GM18870 (cell line): ENCODE measurements at regions not wholly inside any gene's neighbourhood (a gene's known extent, or its start where the extent isn't known, plus 50 kb on each side); places are given as distances from the start of the nearest gene placed in this dataset.
"Not testable (repeated sequence)": the region's sequence is repeated elsewhere in the genome, so short reads cannot be mapped to it uniquely, and the experiment has no call there.

Experiments used
- ATAC-seq: cut with Tn5 transposase; IDR thresholded peaks from one replicate; pipeline ENCODE4 v1.9.1; 2021; ENCODE audit warnings: moderate library complexity; ENCODE audit not compliant: unreplicated experiment

DNA sequence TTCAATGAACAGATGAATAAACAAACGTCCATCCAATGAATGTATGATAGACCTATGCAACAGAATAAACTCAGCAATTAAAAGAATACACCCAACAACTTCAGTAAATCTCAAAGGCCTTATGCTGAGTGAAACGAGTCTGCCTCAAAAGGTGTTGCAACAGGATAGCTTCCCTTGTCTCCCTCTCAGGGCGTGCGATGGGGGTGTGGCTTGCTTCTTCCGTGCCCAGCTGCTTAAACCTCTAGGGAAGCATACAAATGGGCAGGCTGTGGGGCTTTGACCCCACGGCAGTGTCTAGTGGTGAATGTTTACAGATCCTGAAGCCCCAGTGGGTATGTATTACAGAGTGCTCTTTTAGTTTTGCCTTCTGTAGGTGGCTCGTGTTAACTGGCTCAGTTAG lies 87.0 kb upstream of the CCL21 start:
- no peak for ATAC-seq

DNA sequence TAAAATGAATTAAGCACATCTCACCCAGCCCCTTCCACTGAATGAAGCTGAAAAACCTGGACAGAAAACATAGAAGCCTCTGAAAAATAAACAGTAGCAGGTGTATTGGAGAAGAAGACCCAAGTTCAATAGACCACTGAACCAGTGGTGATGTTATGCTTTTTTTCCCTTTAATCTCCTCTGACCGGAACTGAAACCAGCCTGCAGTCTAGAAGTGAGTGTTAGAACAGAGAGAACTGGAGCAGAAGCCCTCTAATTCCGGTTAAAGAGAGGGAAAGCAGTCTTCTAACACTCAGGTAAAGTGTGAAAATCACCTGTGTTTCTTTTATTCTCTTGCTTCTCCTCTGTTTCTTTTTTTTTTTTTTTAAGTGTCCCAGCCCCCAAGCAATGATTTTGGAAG lies 83.5 kb upstream of the CCL21 start:
- no peak for ATAC-seq

DNA sequence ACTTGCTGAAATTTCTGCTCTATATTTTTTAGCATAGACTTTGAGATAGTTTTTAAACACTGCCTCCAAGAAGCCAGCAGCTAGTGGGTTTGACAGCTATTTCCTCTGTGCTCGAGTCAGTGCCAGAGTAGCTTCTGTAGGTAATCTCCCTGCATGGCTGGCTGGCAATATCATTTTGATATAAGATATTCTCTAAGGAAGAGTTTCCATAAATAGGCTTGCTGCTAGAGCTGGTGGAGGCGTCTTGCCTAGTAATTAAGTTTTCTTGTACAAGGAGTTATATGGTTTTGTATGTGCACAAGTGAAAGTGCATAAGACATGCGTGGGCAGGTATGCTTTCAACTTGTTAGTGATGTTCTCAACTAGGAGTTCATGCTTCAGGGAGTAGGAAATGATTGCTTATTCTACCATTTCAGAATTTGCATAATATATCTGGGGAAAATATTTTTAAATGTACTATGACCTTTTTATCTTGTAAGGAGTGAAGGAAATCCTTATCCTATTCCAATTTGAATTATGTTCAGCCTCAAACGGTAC lies 74.1 kb upstream of the CCL21 start:
- no peak for ATAC-seq

DNA sequence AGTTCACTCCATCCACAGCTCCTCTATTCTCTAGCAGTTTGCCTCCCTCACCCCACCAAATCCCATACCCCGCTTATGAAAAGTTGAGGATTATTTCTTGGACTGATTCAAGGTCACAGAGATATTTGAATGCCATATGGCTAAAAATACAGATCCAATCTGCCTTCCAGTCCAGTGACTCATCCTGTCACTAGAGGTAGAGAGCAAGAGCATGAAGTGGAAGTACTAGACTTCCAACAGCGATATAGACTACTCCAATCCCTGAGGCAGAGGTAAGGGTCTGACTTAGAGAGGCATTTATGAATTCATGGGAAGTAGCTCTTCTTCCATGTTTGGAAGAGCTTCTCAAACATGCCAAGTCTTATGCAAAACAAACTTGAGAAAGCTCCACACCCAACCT lies 72.4 kb upstream of the CCL21 start:
- no peak for ATAC-seq

DNA sequence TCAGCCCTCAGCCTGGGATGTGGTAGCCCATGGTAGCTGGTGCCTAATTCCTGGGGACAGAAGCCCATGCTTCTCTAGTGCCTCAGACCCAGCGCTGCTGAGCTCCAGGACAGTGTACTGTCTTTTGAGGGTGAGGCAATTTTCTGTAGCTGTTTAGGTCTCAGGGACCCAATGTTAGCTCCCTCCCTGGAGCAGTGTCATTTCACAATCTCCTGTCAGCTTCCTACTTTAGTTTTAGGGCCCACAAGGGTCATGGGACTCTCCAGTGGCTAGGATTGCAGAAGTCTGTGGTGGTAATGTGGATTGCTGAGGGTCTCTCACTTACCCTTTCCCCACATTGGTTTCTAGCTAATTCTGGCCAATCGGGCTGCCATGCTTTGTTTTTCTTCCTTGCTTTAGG lies 67.7 kb upstream of the CCL21 start:
- no peak for ATAC-seq

DNA sequence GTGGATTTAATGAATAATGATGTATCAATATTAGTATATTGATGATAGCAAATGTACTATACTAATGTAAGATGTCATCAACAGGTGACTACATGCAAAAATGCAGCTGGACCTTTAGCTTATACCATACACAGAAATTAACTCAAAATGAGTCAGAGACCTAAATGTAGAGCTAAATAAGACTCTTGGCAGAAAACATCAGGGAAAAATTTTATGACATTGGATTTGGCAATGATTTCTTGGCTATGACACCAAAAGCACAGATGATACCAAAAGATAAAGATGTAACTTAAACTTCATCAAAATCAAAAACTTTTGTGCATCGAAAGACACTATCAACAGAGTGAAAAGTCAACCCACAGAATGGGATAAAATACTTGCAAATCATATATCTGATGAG lies 64.0 kb upstream of the CCL21 start:
- no peak for ATAC-seq

DNA sequence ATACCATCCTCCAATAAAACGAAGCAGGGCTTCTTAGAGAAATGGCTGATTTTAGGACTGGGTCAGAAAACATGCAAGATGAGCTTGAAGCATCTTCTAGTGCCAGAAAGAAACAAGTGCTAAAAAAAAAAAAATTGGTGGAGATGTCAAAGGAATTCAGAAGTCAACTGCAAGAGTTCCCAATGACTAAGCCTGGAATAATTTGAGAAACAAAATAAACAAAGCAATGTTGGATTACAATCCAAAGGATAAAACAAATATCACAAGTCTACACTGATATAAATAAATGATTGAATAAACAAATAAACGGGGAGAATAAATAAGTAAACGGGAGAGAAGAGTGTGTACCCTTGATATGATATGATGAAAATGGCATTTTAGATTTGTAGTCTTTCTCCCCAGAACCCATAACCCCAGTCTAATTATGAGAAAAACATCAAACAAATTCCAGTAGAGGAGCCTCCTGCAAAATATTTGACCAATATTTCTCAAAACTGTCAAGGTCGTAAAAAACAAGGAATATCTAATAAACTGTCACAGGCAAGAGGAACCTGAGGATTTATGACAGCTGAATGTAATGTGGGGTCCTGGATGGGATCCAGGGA lies 63.5 kb upstream of the CCL21 start:
- no peak for ATAC-seq

DNA sequence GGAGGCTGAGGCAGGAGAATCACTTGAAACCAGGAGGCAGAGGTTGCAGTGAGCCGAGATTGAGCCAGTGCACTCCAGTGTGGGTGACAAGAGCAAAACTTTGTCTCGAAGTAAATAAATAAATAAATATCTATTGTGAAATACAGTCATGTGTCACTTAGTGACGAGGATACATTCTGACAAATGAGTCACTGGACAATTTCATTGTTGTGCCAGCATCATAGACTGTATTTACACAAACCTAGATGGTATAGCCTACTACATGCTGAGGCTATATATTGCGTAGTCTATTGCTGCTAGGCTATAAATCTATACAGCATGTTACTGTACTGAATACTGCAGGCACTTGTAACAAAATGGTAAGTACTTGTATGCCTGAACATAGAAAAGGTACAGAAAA lies 61.1 kb upstream of the CCL21 start:
- ATAC-seq, result no peak

DNA sequence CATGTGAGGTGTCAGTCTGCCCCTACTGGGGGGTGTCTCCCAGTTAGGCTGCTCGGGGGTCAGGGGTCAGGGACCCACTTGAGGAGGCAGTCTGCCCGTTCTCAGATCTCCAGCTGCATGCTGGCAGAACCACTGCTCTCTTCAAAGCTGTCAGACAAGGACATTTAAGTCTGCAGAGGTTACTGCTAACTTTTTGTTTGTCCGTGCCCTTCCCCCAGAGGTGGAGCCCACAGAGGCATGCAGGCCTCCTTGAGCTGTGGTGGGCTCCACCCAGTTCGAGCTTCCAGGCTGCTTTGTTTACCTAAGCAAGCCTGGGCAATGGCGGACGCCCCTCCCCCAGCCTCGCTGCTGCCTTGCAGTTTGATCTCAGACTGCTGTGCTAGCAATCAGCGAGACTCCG lies 57.2 kb upstream of the CCL21 start:
- ATAC-seq, result not testable (repeated sequence)

DNA sequence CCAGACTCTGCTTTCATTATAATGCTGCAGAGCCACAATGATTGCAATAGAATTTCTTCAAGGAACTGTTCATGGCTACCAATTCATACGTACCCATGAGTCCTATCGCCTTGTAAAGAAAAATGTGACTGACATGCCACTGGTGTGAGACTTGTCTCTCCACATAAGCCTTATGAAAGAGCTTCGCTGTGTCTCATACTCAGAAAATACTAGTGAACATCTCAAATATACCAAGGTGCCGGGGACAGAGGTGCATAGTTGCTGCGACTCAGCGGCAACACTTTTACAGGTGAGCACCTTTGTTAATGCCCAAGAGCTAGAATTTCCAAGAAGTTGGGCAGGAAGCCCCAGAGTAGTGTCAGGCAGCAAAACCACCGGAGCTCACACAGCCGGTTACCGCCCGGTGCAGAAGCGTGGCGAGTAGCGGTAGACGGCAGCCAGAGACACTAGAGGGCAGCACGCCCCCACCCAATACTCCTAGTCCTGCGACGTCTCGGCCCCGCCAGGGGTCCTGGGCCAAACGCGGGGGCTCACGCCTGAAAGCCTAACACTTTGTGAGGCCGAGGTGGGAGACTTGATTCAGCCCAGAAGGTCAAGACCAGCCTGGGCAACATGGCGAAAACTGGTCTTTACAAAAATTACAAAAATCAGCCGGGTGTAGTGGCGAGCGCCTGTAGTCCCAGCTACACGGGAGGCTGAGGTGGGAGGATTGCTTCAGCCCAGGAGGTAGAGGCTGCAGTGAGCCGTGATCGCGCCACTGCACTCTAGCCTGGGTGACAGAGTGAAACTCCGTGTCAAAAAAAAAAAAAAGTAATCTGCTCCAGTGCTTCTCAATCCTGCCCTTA lies 50.5 kb upstream of the CCL21 start:
- ATAC-seq, result not testable (repeated sequence)
